Kidney (tissue), 13 donors: ENCODE measurements at regions not wholly inside any gene's neighbourhood (a gene's known extent, or its start where the extent isn't known, plus 50 kb on each side); places are given as distances from the start of the nearest gene placed in this dataset.

ENCODE experiments used
- DNase-seq, 5 donors: peaks; one replicate each; pipeline ENCODE4 v3.0.0-alpha.2; 2013 to 2020
- FAIRE-seq: peaks from 2 replicates; lab custom pipeline; 2012; peaks lifted over from hg19 to GRCh38; lab: Jason Lieb, UNC
- H3K27ac ChIP-seq, 2 donors: one replicate each; pipeline ENCODE4 v1.7.0; 2013; ENCODE audit warnings: low read depth in 2 of 2, low read length in 2 of 2, inconsistent platforms in 1 of 2
- H3K27me3 ChIP-seq: one replicate; pipeline ENCODE4 v1.7.1; 2013; ENCODE audit warnings: low read length, inconsistent platforms; ENCODE audit not compliant: control insufficient read depth, insufficient read depth
- H3K36me3 ChIP-seq, 3 donors: one replicate each; pipeline versions ENCODE4 v1.7.0 to v1.7.1; 2013; ENCODE audit warnings: low read length in 3 of 3, control low read depth in 1 of 3, inconsistent platforms in 1 of 3; ENCODE audit not compliant: insufficient read depth in 3 of 3, control insufficient read depth in 2 of 3
- H3K4me1 ChIP-seq, 3 donors: one replicate each; pipeline versions ENCODE4 v1.7.0 to v1.7.1; 2013; ENCODE audit warnings: low read length in 3 of 3, inconsistent platforms in 1 of 3, low read depth in 1 of 3; ENCODE audit not compliant: control insufficient read depth in 2 of 3, insufficient read depth in 2 of 3
- H3K4me3 ChIP-seq, 3 donors: one replicate each; pipeline versions ENCODE4 v1.7.0 to v1.8.1; 2013; ENCODE audit warnings: low read length in 3 of 3, control low read depth in 1 of 3, inconsistent platforms in 1 of 3
- H3K9ac ChIP-seq, 3 donors: one replicate each; pipeline versions ENCODE4 v1.7.0 to v1.7.1; 2013; ENCODE audit warnings: low read length in 3 of 3, control low read depth in 1 of 3, inconsistent platforms in 1 of 3
- H3K9me3 ChIP-seq, 3 donors: one replicate each; pipeline versions ENCODE4 v1.7.0 to v1.7.1; 2013; ENCODE audit warnings: low read length in 3 of 3, control low read depth in 1 of 3, inconsistent platforms in 1 of 3; ENCODE audit not compliant: control insufficient read depth in 2 of 3, insufficient read depth in 1 of 3
- intact Hi-C: fragments of 100-400 bp; cut with DNase I; formaldehyde crosslinking; loops from one replicate; pipeline ENCODE4 v1.11.1; 2022
- TF ChIP-seq, protein P1 (sequence below): IDR thresholded peaks from 3 replicates; pipeline ENCODE4 v1.5.1; 2012; ENCODE audit warnings: mild to moderate bottlenecking, moderate library complexity, borderline replicate concordance; ENCODE audit not compliant: insufficient read depth; ENCODE audit errors: extremely low read depth
- donor health status: control.
- donor health status: control.
- donor health status: control.
- donor health status: control.
- donor health status: control.
- donor health status: DM: yes; HTN: yes; CAD: no.
- donor health status: Normal renal cell carcinoma (clear cell type).

DNA sequence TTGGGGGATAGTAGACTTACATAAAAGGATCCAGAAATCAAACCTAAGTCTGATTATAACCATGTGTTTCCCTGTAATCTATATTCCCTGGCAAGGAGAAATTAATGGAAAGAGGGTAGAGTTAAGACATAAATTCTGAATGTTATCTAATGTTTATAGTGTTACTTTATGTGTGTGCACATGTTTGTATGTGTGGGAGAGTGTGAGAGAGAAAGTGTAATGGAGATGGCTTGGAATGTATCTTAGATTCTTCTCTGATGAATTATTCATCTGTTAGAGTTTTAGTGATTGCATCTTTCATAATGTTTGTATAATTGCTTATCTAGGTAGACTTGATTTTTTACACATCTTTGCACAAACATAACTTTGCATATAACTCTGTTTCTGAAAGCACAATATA is 490.9 kb downstream of the FLRT2 start:
- intact Hi-C loops, result no loop called here
- DNase-seq (peak in 1 of 5 donors; percentile 35), FAIRE-seq (no peak)
- H3K4me3 ChIP-seq, result no peak overlapping the region
- TF ChIP-seq, protein P1, sequence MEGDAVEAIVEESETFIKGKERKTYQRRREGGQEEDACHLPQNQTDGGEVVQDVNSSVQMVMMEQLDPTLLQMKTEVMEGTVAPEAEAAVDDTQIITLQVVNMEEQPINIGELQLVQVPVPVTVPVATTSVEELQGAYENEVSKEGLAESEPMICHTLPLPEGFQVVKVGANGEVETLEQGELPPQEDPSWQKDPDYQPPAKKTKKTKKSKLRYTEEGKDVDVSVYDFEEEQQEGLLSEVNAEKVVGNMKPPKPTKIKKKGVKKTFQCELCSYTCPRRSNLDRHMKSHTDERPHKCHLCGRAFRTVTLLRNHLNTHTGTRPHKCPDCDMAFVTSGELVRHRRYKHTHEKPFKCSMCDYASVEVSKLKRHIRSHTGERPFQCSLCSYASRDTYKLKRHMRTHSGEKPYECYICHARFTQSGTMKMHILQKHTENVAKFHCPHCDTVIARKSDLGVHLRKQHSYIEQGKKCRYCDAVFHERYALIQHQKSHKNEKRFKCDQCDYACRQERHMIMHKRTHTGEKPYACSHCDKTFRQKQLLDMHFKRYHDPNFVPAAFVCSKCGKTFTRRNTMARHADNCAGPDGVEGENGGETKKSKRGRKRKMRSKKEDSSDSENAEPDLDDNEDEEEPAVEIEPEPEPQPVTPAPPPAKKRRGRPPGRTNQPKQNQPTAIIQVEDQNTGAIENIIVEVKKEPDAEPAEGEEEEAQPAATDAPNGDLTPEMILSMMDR, result no peak
- no peak overlapping the region for H3K9ac ChIP-seq
- no peaks in the 10 kb centered on the region for H3K9me3 ChIP-seq
- no peak overlapping the region for H3K27ac ChIP-seq
- H3K4me1 ChIP-seq, result peaks cover 0 to 4% (median 3%) of the 10 kb centered on the region in 3 donors
- no peaks in the 10 kb centered on the region for H3K36me3 ChIP-seq
- no peaks in the 10 kb centered on the region for H3K27me3 ChIP-seq

DNA sequence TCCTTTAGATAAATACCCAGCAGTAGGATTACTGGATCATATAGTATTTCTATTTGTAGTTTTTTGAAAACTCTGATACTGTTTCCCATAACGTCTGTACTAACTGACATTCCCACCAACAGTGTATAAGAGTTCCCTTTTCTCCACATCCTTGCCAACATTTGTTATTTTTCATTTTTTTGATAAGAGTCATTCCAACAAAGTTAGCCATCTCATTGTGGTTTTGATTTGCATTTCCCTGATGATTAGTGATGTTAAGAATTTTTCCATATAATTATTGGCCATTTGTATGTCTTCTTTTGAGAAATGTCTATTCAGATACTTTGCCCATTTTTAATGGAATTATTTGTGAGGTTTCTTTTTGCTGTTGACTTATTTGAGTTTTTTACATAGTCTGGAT is 486.0 kb downstream of the FLRT2 start:
- Histone ChIP-seq H3K36me3 (no peaks in the 10 kb centered on the region), H3K4me1 (no peaks in the 10 kb centered on the region), H3K4me3 (no peak overlapping the region), H3K27me3 (no peaks in the 10 kb centered on the region), H3K9ac (no peak overlapping the region), H3K27ac (no peak overlapping the region), H3K9me3 (no peaks in the 10 kb centered on the region)
- intact Hi-C loops, result no loop called here
- no peak for FAIRE-seq
- TF ChIP-seq, protein P1, result no peak
- no peak for DNase-seq

- Histone ChIP-seq H3K27ac (no peak overlapping the region), H3K36me3 (no peaks in the 10 kb centered on the region), H3K9me3 (no peaks in the 10 kb centered on the region), H3K4me1 (no peaks in the 10 kb centered on the region), H3K27me3 (no peaks in the 10 kb centered on the region), H3K4me3 (no peak overlapping the region), H3K9ac (no peak overlapping the region)
- TF ChIP-seq, protein P1, result no peak
- intact Hi-C loops, result no loop called here
- DNase-seq (no peak), FAIRE-seq (no peak)
Observed at GRCh38 chr14:86015511-86015910, 485.6 kb downstream of the FLRT2 start.

DNA sequence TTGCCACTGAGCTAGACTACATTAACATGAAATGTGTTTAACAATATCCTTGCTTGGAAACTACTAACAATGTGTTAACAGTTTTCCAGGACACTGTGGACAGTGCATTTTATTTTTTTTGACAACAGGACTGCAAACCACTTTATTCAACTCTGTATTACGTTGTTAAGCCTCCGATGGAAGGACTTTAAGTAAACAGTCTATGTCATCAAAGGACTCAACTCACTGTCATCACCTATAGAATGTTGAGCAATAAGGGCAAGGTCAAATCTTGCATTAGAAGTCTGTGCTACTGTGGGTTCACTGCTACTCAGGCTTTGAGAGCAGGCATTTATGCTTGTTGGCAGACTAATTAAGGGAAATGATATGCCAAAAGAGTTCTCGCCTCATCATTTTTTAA is 483.7 kb downstream of the FLRT2 start:
- H3K9ac ChIP-seq, result no peak overlapping the region
- TF ChIP-seq, protein P1, result no peak
- H3K27ac ChIP-seq, result no peak overlapping the region
- H3K4me1 ChIP-seq, result no peaks in the 10 kb centered on the region
- no peaks in the 10 kb centered on the region for H3K27me3 ChIP-seq
- DNase-seq, result no peak
- no peaks in the 10 kb centered on the region for H3K36me3 ChIP-seq
- intact Hi-C loops, result no loop called here
- no peak overlapping the region for H3K4me3 ChIP-seq
- H3K9me3 ChIP-seq, result no peaks in the 10 kb centered on the region
- no peak for FAIRE-seq
